OCI-LY1 (cell line): ENCODE measurements at regions not wholly inside any gene's neighbourhood (a gene's known extent, or its start where the extent isn't known, plus 50 kb on each side); places are given as distances from the start of the nearest gene placed in this dataset.

ENCODE experiments used
- EZH2 ChIP-seq: fragments of 200-600 bp; sonication (generic), shearing (Covaris generic); IDR thresholded peaks from 2 replicates; pipeline ENCODE4 v1.8.0; 2017; ENCODE audit warnings: borderline replicate concordance, mixed run types, mild to moderate bottlenecking, antibody characterized with exemption, low read length, moderate library complexity, mixed read lengths
- TF ChIP-seq, protein P1 (sequence below): fragments of 200-600 bp; sonication (generic), shearing (Covaris generic); IDR thresholded peaks from 2 replicates; pipeline ENCODE4 v1.5.1; 2017; ENCODE audit warnings: mild to moderate bottlenecking, antibody characterized with exemption, low read length, moderate library complexity, mixed read lengths

DNA sequence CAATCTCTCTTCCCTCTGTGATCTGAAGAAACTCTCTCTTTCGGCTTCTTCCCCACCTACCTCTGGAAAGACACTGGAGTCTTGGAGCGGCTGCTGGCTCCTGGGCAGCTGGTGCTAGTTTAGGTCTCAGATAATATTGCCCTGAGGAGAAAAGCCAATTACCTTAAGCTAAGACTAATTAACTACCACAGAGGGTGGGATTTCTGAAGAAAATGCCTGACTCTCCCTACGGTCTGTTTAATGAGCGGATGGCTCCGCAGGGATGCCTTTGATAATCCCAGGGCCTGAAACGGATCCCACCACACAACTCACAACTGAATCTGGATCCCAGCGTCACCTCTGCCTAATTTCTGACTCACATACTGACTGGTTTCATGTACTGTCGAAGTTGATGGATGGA, 127.0 kb upstream of the NLRP1 start:
- TF ChIP-seq, protein P1, sequence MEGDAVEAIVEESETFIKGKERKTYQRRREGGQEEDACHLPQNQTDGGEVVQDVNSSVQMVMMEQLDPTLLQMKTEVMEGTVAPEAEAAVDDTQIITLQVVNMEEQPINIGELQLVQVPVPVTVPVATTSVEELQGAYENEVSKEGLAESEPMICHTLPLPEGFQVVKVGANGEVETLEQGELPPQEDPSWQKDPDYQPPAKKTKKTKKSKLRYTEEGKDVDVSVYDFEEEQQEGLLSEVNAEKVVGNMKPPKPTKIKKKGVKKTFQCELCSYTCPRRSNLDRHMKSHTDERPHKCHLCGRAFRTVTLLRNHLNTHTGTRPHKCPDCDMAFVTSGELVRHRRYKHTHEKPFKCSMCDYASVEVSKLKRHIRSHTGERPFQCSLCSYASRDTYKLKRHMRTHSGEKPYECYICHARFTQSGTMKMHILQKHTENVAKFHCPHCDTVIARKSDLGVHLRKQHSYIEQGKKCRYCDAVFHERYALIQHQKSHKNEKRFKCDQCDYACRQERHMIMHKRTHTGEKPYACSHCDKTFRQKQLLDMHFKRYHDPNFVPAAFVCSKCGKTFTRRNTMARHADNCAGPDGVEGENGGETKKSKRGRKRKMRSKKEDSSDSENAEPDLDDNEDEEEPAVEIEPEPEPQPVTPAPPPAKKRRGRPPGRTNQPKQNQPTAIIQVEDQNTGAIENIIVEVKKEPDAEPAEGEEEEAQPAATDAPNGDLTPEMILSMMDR = no peak
- no peak for TF ChIP-seq EZH2
